ENCODE measurements at regions not wholly inside any gene's neighbourhood (a gene's known extent, or its start where the extent isn't known, plus 50 kb on each side); places are given as distances from the start of the nearest gene placed in this dataset.

GRCh38 chr13:50404769-50405168 is 389.5 kb downstream of the KCNRG start:
- TF ChIP-seq, protein P1, sequence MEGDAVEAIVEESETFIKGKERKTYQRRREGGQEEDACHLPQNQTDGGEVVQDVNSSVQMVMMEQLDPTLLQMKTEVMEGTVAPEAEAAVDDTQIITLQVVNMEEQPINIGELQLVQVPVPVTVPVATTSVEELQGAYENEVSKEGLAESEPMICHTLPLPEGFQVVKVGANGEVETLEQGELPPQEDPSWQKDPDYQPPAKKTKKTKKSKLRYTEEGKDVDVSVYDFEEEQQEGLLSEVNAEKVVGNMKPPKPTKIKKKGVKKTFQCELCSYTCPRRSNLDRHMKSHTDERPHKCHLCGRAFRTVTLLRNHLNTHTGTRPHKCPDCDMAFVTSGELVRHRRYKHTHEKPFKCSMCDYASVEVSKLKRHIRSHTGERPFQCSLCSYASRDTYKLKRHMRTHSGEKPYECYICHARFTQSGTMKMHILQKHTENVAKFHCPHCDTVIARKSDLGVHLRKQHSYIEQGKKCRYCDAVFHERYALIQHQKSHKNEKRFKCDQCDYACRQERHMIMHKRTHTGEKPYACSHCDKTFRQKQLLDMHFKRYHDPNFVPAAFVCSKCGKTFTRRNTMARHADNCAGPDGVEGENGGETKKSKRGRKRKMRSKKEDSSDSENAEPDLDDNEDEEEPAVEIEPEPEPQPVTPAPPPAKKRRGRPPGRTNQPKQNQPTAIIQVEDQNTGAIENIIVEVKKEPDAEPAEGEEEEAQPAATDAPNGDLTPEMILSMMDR (IDR thresholded peaks at IDR 0.05) = no peak
- no peak for TF ChIP-seq POLR2A (IDR thresholded peaks at IDR 0.05)
